T-helper 9 cell (primary cell): ENCODE measurements at regions not wholly inside any gene's neighbourhood (a gene's known extent, or its start where the extent isn't known, plus 50 kb on each side); places are given as distances from the start of the nearest gene placed in this dataset.
"Not testable (repeated sequence)": the region's sequence is repeated elsewhere in the genome, so short reads cannot be mapped to it uniquely, and the experiment has no call there.

Experiments used
- DNase-seq: peaks from one replicate; pipeline ENCODE4 v3.0.0-alpha.2; 2020

DNA sequence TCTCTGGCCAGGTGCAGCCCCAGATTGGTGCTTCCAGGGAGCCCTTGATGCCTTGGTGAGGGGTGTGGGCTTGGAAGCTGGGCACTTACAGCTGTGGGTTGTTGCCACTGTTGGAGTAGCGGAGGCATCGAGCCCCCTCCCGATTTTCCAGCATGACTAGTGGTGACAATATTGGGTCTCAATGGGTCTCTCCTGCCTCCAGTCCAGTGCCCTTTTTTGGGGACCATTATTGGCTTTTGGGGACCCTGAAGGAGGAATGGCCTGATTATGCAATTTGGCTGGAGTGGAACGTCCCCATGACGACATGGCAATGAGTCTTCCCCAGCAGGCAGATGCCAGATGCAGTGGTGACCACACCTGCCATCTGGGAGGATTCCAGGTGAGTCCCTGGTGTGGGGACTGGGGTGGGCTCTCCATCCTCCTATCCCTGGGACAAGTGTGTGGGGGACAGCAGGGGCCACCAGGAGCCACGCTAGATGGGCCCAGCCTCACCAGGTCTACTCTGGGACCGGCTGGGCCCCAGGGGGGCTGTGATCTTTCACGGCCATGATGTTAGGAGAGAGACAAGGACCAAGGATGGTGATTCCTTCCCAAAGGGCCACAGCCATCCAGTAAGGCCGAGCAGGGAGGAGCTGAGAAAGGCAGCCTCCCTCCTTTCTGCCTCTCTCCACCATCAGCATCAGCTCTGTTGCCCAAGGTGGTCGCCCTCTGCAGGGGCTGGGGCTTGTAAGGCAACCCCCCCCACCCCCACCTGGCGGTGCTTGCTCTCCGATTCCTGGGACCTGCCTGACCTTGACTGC is 196.8 kb downstream of the GOLGA6L6 start:
- no peak for DNase-seq

DNA sequence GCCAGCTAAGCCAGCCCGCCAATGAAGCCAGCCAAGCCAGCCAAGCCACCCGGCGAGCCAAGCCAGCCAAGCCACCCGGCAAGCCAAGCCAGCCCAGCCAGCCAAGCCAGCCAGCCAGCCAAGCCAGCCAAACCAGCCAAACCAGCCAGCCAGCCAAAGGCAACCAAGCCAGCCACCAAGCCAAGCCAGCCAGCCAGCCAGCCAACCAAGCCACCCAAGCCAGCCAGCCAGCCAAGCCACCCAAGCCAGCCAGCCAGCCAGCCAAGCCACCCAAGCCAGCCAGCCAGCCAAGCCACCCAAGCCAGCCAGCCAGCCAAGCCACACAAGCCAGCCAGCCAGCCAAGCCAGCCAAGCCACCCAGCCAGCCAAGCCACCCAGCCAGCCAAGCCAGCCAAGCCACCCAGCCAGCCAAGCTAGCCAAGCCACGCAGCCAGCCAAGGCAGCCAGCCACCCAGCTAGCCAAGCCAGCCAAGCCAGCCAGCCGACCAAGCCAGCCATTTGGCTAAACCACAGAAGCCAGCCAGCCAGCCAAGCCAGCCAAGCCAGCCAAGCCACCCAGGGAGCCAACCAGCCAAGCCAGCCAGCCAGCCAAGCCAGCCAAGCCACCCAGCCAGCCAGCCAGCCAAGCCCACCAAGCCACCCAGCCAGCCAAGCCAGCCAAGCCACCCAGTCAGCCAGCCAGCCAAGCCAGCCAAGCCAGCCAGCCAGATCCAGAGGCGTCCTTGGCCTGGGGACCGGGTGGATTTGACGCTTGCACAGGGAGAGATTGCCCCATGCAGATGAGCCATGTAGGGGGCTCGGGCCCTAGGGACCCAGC is 198.0 kb downstream of the GOLGA6L6 start:
- not testable (repeated sequence) for DNase-seq

DNA sequence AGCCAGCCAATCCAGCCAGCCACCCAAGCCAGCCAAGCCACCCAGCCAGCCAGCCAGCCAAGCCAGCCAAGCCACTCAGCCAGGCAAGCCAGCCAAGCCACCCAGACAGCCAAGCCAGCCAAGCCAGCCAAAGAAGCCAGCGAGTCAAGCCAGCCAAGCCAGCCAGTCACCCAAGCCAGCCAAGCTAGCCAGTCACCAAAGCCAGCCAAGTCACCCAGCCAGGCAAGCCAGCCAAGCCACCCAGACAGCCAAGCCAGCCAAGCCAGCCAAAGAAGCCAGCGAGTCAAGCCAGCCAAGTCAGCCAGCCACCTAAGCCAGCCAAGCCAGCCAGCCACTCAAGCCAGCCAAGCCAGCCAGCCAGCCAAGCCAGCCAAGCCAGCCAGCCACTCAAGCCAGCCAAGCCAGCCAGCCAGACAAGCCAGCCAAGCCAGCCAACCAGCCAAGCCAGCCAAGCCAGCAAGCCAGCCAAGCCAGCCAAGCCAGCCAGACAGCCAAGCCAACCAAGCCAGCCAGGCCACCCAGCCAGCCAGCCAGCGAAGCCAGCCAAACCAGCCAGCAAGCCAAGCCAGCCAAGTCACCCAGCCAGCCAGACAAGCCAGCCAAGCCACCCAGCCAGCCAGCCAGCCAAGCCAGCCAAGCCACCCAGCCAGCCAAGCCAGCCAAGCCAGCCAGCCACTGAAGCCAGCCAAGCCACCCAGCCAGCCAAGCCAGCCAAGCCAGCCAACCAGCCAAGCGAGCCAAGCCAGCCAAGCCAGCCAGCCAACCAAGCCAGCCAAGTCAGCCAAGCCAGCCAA is 198.8 kb downstream of the GOLGA6L6 start:
- DNase-seq, result not testable (repeated sequence)

DNA sequence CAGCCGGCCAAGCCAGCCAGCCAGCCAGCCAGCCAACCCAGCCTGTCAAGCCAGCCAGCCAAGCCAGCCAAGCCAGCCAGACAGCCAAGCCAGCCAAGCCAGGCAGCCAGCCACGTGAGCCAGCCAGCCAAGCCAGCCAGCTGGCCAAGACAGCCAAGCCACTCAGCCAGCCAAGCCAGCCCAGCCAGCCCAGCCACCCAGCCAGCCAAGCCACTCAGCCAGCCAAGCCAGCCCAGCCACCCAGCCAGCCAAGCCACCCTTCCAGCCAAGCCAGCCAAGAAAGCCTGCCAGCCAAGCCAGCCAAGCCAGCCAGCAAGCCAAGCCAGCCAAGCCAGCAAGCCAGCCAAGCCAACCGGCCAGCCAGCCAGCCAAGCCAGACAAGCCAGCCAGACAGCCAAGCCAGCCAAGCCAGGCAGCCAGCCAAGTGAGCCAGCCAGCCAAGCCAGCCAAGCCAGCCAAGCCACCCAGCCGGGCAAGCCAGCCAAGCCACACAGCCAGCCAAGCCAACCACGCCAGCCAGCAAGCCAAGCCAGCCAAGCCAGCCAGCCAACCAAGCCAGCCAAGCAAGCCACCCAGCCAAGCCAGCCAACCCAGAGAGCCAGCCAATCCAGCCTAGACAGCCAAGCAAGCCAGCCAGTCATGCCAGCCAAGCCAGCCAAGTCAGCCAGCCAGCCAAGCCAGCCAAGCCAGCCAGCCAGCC is 199.5 kb downstream of the GOLGA6L6 start:
- DNase-seq, result no peak

DNA sequence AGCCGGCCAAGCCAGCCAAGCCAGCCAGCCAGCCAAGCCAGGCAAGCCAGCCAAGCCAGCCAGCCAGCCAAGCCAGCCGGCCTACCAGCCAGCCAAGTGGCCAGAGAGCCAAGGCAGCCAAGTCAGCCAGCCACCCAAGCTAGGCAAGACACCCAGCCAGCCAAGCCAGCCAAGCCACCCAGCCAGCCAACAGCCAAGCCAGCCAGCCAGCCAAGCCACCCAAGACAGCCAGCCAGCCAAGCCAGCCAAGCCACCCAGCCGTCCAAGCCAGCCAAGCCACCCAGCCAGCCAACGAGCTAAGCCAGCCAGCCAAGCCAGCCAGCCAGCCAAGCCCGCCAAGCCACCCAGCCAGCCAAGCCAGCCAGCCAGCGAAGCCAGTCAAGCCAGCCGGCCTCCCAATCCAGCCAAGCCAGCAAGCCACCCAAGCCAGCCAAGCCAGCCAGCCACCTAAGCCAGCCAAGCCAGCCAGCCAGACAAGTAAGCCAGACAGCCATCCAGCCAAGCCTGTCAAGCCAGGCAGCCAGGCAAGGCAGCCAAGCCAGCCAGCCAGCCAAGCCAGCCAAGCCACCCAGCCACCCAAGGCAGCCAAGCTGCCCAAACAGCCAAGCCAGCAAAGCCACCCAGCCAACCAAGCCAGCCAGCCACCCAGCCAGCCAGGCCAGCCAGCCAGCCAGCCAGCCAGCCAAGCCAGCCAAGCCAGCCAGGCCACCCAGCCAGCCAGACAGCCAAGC is 200.5 kb downstream of the GOLGA6L6 start:
- DNase-seq, result no peak

DNA sequence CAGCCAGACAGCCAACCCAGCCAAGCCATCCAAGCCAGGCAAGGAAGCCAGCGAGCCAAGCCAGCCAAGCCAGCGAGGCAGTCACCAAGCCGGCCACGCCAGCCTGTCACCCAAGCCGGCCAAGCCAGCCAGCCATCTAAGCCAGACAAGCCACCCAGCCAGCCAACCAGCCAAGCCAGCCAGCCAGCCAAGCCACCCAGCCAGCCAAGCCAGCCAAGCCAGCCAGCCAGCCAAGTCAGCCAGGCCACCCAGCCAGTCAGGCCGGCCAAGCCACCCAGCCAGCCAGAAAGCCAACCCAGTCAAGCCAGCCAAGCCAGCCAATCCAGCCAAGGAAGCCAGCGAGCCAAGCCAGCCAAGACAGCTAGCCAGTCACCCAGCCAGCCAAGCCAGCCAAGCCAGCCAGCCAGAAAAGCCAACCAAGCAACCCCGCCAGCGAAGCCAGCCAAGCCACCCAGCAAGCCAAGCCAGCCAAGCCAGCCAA is 201.2 kb downstream of the GOLGA6L6 start:
- no peak for DNase-seq

DNA sequence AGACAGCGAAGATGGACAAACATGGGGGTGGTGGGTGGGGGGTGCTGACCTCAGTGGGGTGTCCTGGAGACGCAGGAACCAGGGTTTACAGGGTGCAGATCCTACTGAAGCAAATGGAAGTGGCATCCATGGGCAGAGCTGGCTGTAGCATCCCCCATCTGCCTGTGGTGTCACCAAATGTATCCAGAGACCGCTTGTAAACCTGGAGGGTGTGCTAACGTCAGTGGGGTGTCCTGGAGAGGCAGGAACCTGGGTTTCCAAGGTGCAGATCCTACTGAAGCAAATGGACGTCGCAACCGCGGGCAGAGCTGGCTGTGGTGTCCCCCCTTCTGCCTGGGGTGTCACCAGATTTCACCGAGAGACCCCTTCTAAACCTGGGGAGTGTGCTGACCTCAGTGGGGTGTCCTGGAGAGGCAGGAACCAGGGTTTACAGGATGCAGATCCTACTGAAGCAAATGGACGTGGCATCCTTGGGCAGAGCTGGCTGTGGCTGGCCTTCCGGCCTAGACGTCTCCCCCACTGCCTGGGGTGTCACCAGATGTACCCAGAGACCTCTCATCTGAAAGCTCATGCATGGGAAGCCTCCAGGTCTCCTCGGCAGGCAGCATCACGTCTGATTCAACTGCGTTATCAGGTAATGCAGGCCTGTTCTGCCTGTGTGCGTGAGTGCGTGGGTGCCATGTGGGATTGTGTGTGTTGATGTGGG is 202.4 kb downstream of the GOLGA6L6 start:
- not testable (repeated sequence) for DNase-seq

DNA sequence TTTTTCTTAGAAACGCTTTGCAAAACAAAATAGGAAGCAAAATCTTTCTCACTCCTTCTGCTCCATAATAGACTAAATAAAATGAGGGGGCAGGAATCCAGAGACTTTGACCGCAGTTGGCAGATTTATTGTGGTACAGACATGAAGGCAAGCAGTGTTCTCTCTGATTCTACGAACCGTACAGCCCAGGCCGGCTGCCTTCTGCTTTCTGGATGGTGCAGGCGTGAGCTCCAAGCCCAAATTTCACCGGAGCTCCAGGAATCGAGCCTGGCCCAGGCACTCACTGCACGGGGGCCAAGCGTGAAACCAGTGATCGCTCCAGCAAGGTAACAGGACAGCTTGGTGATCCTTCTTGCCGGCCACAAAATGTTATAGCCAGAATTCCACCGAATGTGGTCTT is 202.9 kb downstream of the GOLGA6L6 start:
- DNase-seq, result not testable (repeated sequence)

DNA sequence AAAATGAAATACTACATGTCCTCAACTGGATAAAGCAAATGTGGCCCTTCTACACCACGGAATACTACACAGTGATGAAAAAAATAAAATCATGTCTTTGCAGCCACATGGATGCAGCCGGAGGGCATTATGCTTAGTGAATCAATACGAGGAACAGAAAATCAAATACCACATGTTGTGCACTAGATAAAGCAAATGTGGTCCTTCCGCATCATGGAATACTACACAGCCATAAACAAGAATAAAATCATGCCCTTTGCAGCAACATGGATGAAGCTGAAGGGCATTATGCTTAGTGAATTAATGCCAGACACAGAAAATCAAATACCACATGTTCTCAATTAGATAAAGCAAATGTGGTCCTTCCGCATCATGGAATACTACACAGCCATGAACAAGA is 204.4 kb downstream of the GOLGA6L6 start:
- DNase-seq, result not testable (repeated sequence)

DNA sequence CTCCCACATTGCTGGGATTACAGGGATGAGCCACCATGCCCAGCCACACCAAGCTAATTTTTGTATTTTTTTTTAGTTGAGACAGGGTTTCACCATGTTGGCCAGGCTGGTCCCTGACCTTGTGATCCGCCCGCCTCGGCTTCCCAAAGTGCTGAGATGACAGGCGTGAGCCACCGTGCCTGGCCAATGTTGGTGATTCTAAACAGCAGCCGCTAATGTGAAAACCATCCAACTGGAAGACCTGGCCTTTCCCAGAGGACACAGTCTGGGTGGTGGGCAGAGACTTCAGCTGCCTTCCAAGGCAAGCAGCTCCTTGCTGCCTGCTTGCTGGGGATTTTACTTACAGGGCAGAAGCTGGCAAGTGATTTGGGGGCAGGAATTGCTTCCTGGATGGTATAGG is 207.1 kb downstream of the GOLGA6L6 start:
- not testable (repeated sequence) for DNase-seq

DNA sequence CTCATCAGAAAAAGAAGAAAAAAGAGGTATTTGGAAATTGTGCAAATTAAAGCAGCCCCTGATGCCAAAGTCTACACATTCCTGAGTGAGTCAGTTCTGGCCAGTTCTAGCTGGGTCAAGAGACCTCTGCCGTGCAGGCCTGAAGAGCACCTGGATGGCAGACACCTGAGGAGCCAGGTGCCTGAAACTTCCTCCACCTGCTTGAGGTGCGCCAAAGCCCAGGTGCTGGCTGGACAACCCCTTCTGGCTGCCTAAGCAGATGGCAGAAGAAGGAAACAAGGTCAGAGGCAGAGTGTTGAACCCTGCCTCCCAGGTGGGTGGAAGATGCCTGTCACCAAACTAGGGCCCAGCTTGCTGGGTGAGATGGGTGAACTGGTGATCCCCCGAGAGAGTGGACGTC is 215.8 kb downstream of the GOLGA6L6 start:
- not testable (repeated sequence) for DNase-seq

DNA sequence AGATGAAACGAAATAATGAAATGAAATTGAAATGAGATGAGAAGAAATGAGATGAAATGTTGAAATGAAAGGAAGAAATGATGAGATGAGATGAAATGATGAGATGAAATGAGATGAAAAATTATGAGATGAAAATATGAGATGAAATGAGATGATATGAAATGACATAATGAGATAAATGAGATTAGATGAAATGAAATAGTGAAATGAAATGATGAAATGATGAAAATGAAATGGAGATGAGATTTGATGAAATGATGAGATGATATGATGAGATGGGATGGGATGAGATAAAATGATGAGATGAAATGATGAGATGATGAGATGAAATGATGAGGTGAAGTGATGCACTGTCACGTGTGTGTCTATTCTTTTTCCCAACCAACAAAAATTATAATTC is 224.5 kb downstream of the GOLGA6L6 start:
- DNase-seq, result not testable (repeated sequence)

DNA sequence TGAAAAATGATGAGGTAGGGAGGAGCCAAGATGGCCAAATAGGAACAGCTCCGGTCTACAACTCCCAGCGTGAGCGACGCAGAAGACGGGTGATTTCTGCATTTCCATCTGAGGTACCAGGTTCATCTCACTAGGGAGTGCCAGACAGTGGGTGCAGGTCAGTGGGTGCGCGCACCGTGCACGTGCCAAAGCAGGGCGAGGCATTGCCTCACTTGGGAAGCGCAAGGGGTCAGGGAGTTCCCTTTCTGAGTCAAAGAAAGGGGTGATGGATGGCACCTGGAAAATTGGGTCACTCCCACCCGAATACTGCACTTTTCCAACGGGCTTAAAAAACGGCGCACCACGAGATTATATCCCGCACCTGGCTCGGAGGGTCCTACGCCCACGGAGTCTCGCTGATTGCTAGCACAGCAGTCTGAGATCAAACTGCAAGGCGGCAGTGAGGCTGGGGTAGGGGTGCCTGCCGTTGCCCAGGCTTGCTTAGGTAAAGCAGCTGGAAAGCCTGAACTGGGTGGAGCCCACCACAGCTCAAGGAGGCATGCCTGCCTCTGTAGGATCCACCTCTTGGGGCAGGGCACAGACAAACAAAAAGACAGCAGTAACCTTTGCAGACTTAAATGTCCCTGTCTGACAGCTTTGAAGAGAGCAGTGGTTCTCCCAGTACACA is 230.5 kb downstream of the GOLGA6L6 start:
- DNase-seq, result not testable (repeated sequence)

DNA sequence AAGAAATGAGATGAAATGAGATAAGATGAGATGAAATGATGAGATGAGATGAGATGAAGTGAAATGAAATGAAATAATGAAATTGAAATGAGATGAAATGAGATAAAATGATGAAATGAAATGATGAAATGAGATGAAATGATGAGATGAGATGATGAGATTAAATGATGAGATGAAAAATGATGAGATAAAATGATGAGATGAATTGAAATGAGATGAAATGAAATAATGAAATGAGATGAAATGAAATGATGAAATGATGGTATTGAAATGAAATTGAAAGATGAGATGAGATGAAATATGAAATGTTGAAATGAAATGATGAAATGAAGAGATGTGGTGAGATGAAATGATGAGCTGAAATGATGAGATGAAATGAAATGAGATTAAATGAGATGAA is 231.0 kb downstream of the GOLGA6L6 start:
- no peak for DNase-seq

DNA sequence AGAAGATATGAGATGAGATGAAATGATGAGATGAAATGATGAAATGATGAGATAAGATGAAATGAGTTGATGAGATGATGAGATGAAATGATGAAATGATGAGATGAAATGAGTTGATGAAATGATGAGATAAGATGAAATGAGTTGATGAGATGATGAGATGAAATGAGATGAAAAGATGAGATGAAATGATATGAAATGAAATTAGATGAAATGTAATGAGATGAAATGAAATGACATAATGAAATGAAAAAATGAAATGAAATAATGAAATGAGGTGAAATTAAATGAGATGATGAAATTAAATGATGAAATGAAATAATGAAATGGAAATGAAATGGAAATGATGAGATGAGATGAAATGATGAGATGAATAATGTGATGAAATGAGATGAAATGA is 231.6 kb downstream of the GOLGA6L6 start:
- not testable (repeated sequence) for DNase-seq

DNA sequence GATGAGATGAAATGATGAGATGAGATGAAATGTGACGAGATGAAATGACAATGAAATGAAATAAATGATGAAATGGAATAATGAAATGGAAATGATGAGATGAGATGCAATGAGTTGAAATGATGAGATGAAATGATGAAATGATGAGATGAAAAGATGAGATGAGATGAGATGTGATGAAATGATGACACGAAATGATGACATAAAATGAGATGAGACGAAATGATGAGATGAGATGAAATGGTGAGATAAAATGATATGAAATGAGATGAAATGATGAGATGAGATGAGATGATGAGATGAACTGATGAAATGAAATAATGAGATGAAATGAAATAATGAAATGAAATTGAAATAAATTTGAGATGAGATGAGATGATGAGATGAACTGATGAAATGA is 232.2 kb downstream of the GOLGA6L6 start:
- DNase-seq, result not testable (repeated sequence)

DNA sequence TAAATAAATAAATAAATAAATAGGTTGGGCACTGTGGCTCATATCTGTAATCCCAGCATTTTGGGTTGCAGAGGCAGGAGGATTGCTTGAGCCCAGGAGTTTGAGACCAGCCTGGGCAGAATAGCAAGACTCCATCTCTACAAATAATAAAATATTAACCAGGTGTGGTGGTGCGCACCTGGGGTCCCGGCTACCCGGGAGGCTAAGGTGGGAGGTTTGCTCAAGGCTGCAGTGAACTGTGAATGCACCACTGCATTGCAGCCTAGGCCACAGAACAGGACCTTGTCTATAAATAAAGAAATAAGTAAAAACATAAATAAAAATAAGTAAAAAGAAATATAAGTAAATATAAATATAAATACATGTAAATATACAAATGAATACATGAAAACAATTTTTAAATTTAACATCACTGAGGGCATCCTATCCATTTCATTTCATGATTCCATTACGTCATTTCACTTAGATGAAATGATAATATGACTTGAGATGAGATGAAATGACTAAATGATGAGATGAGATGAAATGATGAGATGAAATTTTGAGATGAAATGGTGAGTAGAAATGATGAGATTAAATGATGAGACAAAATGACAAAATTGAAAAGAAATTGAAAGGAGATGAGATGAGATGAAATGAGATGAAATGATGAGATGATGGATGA is 233.4 kb downstream of the GOLGA6L6 start:
- DNase-seq, result not testable (repeated sequence)

DNA sequence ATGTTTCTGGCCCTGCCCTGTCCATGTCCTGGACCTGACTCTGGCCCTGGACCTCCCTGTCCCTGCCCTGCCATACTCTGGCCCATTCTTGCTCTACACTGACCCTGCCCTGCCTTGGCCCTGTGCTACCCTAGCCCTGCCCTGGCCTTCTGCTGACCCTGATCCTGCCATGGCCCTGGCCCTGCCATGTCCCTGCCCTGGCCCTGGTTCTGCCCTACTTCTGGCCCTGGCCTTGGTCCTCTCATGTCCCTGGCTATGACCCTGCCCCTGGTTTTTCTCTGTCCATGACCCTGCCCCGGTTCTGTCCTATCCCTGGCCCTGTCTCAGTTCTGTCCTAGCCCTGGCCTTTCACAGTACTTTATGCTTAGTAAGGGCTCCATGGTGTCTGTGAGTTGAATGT is 234.5 kb downstream of the GOLGA6L6 start:
- DNase-seq, result not testable (repeated sequence)

DNA sequence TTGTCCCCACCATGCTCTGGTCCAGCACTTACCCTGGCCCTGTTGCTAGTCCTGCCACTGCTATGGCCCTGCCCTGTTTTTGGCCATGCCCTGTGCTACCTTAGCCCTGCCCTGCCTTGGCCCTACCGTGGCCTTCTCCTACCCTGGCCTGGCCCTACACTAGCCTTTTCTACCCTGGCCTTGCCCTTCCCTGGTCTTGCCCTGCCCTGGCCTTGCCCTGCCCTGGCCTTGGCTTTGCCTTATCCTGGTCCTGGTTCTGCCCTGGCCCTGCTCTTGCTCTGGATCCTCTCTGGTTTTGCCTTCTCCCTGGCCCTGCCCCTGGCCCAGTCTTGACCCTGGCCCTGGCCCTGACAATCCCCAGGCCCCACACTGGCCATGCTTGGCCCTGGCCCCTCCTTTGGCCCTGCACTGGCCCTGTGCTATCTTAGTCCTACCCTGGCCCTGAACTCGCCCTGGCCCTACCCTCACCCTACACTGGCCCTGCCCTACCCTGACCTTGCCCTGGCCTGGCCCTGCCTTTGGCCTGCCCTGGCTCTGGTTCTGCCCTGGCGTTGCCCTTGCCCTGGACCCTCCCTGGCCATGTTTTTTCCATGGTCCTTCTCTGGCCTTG is 235.0 kb downstream of the GOLGA6L6 start:
- not testable (repeated sequence) for DNase-seq
